ENCODE measurements at regions not wholly inside any gene's neighbourhood (a gene's known extent, or its start where the extent isn't known, plus 50 kb on each side); places are given as distances from the start of the nearest gene placed in this dataset.

DNA sequence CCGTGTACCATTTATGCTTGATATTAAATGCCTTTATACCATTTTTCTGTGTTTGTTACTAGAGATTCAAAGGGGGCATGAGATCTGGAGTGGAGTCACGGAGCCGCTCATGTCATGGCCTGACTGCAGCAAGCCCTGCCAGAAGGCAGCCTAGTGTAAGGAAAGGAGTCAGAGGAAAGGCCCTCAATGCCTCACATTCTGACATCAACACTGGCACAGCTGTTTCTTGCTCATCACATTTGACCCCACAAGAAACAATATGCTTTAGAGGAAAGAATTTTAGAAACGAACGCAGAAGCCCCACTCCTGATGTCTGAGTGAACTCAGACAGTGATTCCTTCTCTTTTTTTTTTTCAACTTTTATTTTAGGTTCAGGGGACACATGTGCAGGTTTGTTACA lies 322.4 kb upstream of the CPEB2 start:
- H3K4me1 Mint-ChIP-seq (ENCODE audit: unreplicated experiment), result peaks cover 7% of the 10 kb centered on the region
- no peak for DNase-seq (ENCODE audit: low spot score)
- H3K9me3 Mint-ChIP-seq (ENCODE audit: unreplicated experiment), result no peaks in the 10 kb centered on the region
- no peaks in the 10 kb centered on the region for H3K27me3 Mint-ChIP-seq (ENCODE audit: unreplicated experiment)
- peaks cover 3% of the 10 kb centered on the region for H3K36me3 Mint-ChIP-seq (ENCODE audit: low read depth, unreplicated experiment)
- H3K4me3 Mint-ChIP-seq (ENCODE audit: unreplicated experiment), result no peak overlapping the region
- no peak overlapping the region for H3K27ac Mint-ChIP-seq (ENCODE audit: unreplicated experiment)
- TF ChIP-seq, protein P1, sequence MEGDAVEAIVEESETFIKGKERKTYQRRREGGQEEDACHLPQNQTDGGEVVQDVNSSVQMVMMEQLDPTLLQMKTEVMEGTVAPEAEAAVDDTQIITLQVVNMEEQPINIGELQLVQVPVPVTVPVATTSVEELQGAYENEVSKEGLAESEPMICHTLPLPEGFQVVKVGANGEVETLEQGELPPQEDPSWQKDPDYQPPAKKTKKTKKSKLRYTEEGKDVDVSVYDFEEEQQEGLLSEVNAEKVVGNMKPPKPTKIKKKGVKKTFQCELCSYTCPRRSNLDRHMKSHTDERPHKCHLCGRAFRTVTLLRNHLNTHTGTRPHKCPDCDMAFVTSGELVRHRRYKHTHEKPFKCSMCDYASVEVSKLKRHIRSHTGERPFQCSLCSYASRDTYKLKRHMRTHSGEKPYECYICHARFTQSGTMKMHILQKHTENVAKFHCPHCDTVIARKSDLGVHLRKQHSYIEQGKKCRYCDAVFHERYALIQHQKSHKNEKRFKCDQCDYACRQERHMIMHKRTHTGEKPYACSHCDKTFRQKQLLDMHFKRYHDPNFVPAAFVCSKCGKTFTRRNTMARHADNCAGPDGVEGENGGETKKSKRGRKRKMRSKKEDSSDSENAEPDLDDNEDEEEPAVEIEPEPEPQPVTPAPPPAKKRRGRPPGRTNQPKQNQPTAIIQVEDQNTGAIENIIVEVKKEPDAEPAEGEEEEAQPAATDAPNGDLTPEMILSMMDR (IDR thresholded peaks at IDR 0.05; ENCODE audit: unreplicated experiment), result no peak

DNA sequence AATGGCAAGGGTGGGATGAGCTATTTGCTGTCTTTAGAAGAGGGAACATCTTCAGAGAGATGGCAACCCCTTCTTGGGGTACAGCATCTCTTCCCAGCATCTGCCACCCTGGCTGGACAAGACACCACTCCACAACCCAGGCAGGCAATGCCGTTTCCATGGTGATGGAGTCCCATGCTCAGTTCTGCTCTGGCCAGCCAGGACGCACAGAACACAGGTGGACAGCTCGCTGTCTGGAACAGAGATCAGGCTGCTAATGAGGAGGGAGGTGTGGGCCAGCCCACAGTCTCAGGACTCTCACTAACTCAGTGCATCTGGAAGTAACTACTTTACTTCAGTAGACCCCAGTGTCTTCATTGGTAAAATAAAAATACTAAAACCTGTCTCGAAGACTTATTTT lies 321.0 kb upstream of the CPEB2 start:
- no peak for DNase-seq (ENCODE audit: low spot score)
- H3K27ac Mint-ChIP-seq (ENCODE audit: unreplicated experiment), result no peak overlapping the region
- peaks cover 7% of the 10 kb centered on the region for H3K4me1 Mint-ChIP-seq (ENCODE audit: unreplicated experiment)
- peaks cover 3% of the 10 kb centered on the region for H3K36me3 Mint-ChIP-seq (ENCODE audit: low read depth, unreplicated experiment)
- no peaks in the 10 kb centered on the region for H3K9me3 Mint-ChIP-seq (ENCODE audit: unreplicated experiment)
- no peak overlapping the region for H3K4me3 Mint-ChIP-seq (ENCODE audit: unreplicated experiment)
- no peaks in the 10 kb centered on the region for H3K27me3 Mint-ChIP-seq (ENCODE audit: unreplicated experiment)
- TF ChIP-seq, protein P1 (IDR thresholded peaks at IDR 0.05; ENCODE audit: unreplicated experiment), result no peak

DNA sequence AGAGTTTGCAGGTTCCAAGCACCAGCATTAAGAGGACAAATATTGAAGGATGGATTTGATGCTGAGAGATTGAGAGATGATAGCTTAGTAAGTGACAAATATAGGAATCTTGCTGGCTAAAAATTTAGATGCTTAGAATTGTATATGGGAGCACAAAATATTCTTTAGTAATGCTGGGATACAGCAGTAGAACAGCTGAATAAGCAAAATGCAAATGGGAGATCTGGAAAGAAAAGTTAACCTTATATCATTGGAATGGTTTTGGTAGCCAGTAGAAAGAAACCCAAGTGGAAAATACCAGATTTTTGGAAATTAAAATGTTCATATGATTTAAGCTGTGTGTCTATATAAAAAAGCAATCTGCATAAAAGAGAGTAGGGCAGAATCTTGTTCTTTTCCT lies 308.6 kb upstream of the CPEB2 start:
- no peaks in the 10 kb centered on the region for H3K27me3 Mint-ChIP-seq (ENCODE audit: unreplicated experiment)
- no peaks in the 10 kb centered on the region for H3K9me3 Mint-ChIP-seq (ENCODE audit: unreplicated experiment)
- no peak overlapping the region for H3K4me3 Mint-ChIP-seq (ENCODE audit: unreplicated experiment)
- H3K27ac Mint-ChIP-seq (ENCODE audit: unreplicated experiment), result no peak overlapping the region
- H3K36me3 Mint-ChIP-seq (ENCODE audit: low read depth, unreplicated experiment), result peaks cover 4% of the 10 kb centered on the region
- DNase-seq (ENCODE audit: low spot score), result no peak
- TF ChIP-seq, protein P1 (IDR thresholded peaks at IDR 0.05; ENCODE audit: unreplicated experiment), result no peak
- no peaks in the 10 kb centered on the region for H3K4me1 Mint-ChIP-seq (ENCODE audit: unreplicated experiment)

DNA sequence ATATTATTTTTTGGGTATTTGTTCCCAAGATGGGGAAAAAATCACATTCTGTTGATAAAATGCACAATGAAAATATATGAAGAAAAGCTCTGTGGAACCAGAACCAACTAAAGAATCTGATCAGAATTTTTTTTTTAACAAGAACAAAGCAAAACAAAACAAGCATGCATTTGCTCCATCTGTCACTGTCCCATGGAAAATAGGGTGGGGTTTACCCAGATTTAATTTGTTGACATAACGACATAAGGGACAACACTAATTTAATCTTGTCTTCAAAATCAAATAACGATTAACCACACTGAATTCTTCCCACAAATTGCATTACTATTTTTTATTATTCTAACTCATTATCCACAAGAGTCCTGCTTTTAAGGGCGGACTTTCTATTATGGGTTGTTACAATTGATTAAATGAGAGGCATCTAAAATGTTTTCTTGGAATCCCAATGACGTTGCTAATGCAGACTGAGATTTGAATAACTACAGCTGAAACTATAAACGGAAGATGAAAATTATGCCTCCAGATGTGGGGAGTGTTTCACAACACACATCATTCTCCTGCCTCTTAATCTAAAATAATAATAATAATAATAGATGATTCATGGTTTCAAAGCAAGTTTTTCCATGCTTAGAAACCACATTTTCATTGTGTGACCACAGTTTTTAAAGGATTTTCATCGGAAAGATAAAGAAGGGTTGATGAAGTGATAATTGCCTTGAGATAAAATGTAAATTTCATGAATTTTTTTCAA lies 307.0 kb upstream of the CPEB2 start:
- Mint-ChIP-seq H3K27me3 (ENCODE audit: unreplicated experiment) (no peaks in the 10 kb centered on the region), H3K4me1 (ENCODE audit: unreplicated experiment) (no peaks in the 10 kb centered on the region), H3K27ac (ENCODE audit: unreplicated experiment) (no peak overlapping the region), H3K4me3 (ENCODE audit: unreplicated experiment) (no peak overlapping the region), H3K36me3 (ENCODE audit: low read depth, unreplicated experiment) (peaks cover 4% of the 10 kb centered on the region), H3K9me3 (ENCODE audit: unreplicated experiment) (no peaks in the 10 kb centered on the region)
- no peak for DNase-seq (ENCODE audit: low spot score)
- TF ChIP-seq, protein P1 (IDR thresholded peaks at IDR 0.05; ENCODE audit: unreplicated experiment), result no peak

DNA sequence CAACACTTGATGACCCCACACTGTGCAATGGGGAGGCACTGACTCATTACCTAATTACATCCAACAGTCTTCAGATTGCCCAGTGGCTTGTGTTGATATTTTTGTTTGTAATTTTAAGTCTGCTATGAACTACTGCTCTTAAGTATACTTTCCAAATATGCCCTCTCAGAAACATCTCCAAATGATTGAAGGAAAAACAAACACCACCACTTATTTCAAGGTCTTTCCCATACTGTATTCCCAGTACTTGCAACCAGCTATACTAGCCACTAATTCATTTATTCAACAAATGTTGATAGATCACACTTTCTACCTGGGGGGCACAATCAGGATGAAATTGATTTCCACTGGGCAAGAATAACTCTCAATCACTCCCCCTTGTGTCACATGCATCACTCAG lies 302.2 kb upstream of the CPEB2 start:
- Mint-ChIP-seq H3K4me3 (ENCODE audit: unreplicated experiment) (no peak overlapping the region), H3K4me1 (ENCODE audit: unreplicated experiment) (no peaks in the 10 kb centered on the region), H3K27me3 (ENCODE audit: unreplicated experiment) (no peaks in the 10 kb centered on the region), H3K9me3 (ENCODE audit: unreplicated experiment) (no peaks in the 10 kb centered on the region), H3K36me3 (ENCODE audit: low read depth, unreplicated experiment) (no peaks in the 10 kb centered on the region), H3K27ac (ENCODE audit: unreplicated experiment) (no peak overlapping the region)
- TF ChIP-seq, protein P1 (IDR thresholded peaks at IDR 0.05; ENCODE audit: unreplicated experiment), result no peak
- no peak for DNase-seq (ENCODE audit: low spot score)
